Endothelial cell of umbilical vein (primary cell): ENCODE measurements at regions not wholly inside any gene's neighbourhood (a gene's known extent, or its start where the extent isn't known, plus 50 kb on each side); places are given as distances from the start of the nearest gene placed in this dataset.

Experiments
- BruUV-seq: library from RNA; stranded (reverse); fragments of 400-500 nt; replicated peaks from 2 replicates; lab custom pipeline; 2021; lab: Mats Ljungman, UMichigan
- CTCF ChIA-PET: fragments of 300-600, 350-600 bp; sonication (Branson Sonifier 250); formaldehyde crosslinking; loops from one replicate; lab custom pipeline; 2021; ENCODE audit warnings: antibody characterized with exemption, inconsistent platforms; lab: Charles Lee
- POLR2A ChIA-PET: fragments of 300-600, 350-600 bp; sonication (Branson Sonifier 250); formaldehyde crosslinking; loops from one replicate; lab custom pipeline; 2021; ENCODE audit warnings: antibody characterized with exemption, inconsistent platforms; lab: Charles Lee
- DNase-seq: peaks from one replicate; pipeline ENCODE4 v3.0.0-alpha.2; 2011; ENCODE audit warnings: low read depth, low spot score
- FAIRE-seq: peaks from 2 replicates; lab custom pipeline; 2011; peaks lifted over from hg19 to GRCh38; lab: Jason Lieb, UNC
- H2AFZ ChIP-seq: 2 replicates; pipeline ENCODE4 v1.6.0; 2012; ENCODE audit warnings: low read depth, low read length, control low read depth, inconsistent platforms
- H3K27ac ChIP-seq: 2 replicates; pipeline ENCODE4 v1.5.1; 2011; ENCODE audit warnings: low read depth, mild to moderate bottlenecking, control low read depth, low read length, moderate library complexity; ENCODE audit not compliant: insufficient read depth
- H3K27me3 ChIP-seq, 2 experiments: 2 replicates each; pipeline versions ENCODE4 v1.6.0 to v1.6.1; 2011; ENCODE audit warnings: low read length in 2 of 2, mixed read lengths in 1 of 2; ENCODE audit not compliant: control insufficient read depth in 2 of 2, insufficient read depth in 2 of 2
- H3K36me3 ChIP-seq, 2 experiments: 2 replicates in 1 of 2; 3 replicates in 1 of 2; pipeline ENCODE4 v1.5.1; 2011; ENCODE audit warnings: low read length in 2 of 2, mild to moderate bottlenecking in 1 of 2, moderate library complexity in 1 of 2; ENCODE audit not compliant: control insufficient read depth in 2 of 2, insufficient read depth in 2 of 2; ENCODE audit errors: extremely low read depth in 1 of 2
- H3K4me1 ChIP-seq: 3 replicates; pipeline ENCODE4 v1.5.1; 2011; ENCODE audit warnings: mild to moderate bottlenecking, low read length; ENCODE audit not compliant: control insufficient read depth, insufficient read depth; ENCODE audit errors: extremely low read depth
- H3K4me2 ChIP-seq: 2 replicates; pipeline ENCODE4 v1.6.1; 2011; ENCODE audit warnings: low read length, control low read depth, mixed read lengths; ENCODE audit not compliant: insufficient read depth
- H3K4me3 ChIP-seq, 3 experiments: fragments of 200-600 bp in 1 of 3; sonication (generic), shearing (Covaris generic) in 1 of 3; replicated peaks in 1 of 3; 2 replicates each; pipeline ENCODE4 v1.5.1; 2011 to 2016; ENCODE audit warnings: control low read depth in 3 of 3, low read length in 3 of 3, mild to moderate bottlenecking in 2 of 3, inconsistent platforms in 1 of 3, low read depth in 1 of 3, moderate library complexity in 1 of 3; ENCODE audit not compliant: insufficient read depth in 1 of 3
- H3K79me2 ChIP-seq: 2 replicates; pipeline ENCODE4 v1.6.0; 2012; ENCODE audit warnings: low read length, inconsistent platforms; ENCODE audit not compliant: control insufficient read depth, insufficient read depth
- H3K9ac ChIP-seq: replicated peaks from 2 replicates; pipeline ENCODE3; 2011; ENCODE audit warnings: low read length, control low read depth; ENCODE audit not compliant: insufficient read depth; ENCODE audit errors: extremely low read depth
- H3K9me1 ChIP-seq: replicated peaks from 3 replicates; pipeline ENCODE4 v1.6.0; 2011; ENCODE audit warnings: mild to moderate bottlenecking, low read length; ENCODE audit not compliant: control insufficient read depth, insufficient read depth; ENCODE audit errors: extremely low read depth
- H3K9me3 ChIP-seq: replicated peaks from 2 replicates; pipeline ENCODE4 v1.5.1; 2012; ENCODE audit warnings: low read length, inconsistent platforms; ENCODE audit not compliant: control insufficient read depth, insufficient read depth
- H4K20me1 ChIP-seq: replicated peaks from 2 replicates; pipeline ENCODE3; 2011; ENCODE audit warnings: mild to moderate bottlenecking, low read length; ENCODE audit not compliant: control insufficient read depth, insufficient read depth; ENCODE audit errors: extremely low read depth
- CTCF ChIP-seq, 2 donors: IDR thresholded peaks; 1 replicate in 1 of 2; 2 replicates in 1 of 2; pipeline ENCODE4 v1.5.1; 2011; ENCODE audit warnings: low read length in 2 of 2, mild to moderate bottlenecking in 2 of 2, moderate library complexity in 2 of 2, control low read depth in 1 of 2, inconsistent platforms in 1 of 2, low read depth in 1 of 2; ENCODE audit not compliant: insufficient read depth in 1 of 2; ENCODE audit errors: extremely low read depth in 1 of 2
- EZH2 ChIP-seq: IDR thresholded peaks from 2 replicates; pipeline ENCODE4 v1.6.1; 2012; ENCODE audit warnings: borderline replicate concordance, low read depth, mild to moderate bottlenecking, moderate library complexity, low read length, inconsistent platforms; ENCODE audit not compliant: severe bottlenecking
- FOS ChIP-seq: IDR thresholded peaks from 2 replicates; pipeline ENCODE4 v1.6.1; 2011; ENCODE audit warnings: mild to moderate bottlenecking, low read length, moderate library complexity, borderline replicate concordance; ENCODE audit not compliant: insufficient read depth
- GATA2 ChIP-seq: IDR thresholded peaks from 2 replicates; pipeline ENCODE4 v1.7.0; 2011; ENCODE audit warnings: low read depth, mild to moderate bottlenecking, moderate library complexity, mixed read lengths, low read length; ENCODE audit not compliant: insufficient read length, insufficient read depth
- JUN ChIP-seq: IDR thresholded peaks from 2 replicates; pipeline ENCODE4 v1.6.1; 2011; ENCODE audit warnings: borderline replicate concordance, low read depth; ENCODE audit not compliant: insufficient read length, insufficient read depth
- MYC ChIP-seq: IDR thresholded peaks from one replicate; pipeline ENCODE4 v1.6.1; 2011; ENCODE audit warnings: mild to moderate bottlenecking, low read depth, low read length
- POLR2A ChIP-seq: IDR thresholded peaks from 2 replicates; pipeline ENCODE4 v1.6.1; 2012; ENCODE audit warnings: low read depth, mild to moderate bottlenecking, control low read depth, low read length
- POLR2AphosphoS5 ChIP-seq: IDR thresholded peaks from 2 replicates; pipeline ENCODE4 v1.6.1; 2012; ENCODE audit warnings: low read depth, mild to moderate bottlenecking, control low read depth, low read length, moderate library complexity; ENCODE audit not compliant: insufficient read depth
- dilution Hi-C: fragments of 300-500 bp; cut with MboI; formaldehyde crosslinking; loops from one replicate; pipeline ENCODE4 v1.15.0; 2019; ENCODE audit warnings: low sequenced_read_pairs; ENCODE audit not compliant: extremely low pct_ligation_motif_present
- intact Hi-C: fragments of 100-400 bp; cut with micrococcal nuclease; formaldehyde crosslinking; loops from one replicate; pipeline ENCODE4 v1.10.0; 2022
- TF ChIP-seq, protein P1 (sequence below): IDR thresholded peaks from 2 replicates; pipeline ENCODE4 v1.6.1; 2011; ENCODE audit not compliant: insufficient read depth, insufficient read length

DNA sequence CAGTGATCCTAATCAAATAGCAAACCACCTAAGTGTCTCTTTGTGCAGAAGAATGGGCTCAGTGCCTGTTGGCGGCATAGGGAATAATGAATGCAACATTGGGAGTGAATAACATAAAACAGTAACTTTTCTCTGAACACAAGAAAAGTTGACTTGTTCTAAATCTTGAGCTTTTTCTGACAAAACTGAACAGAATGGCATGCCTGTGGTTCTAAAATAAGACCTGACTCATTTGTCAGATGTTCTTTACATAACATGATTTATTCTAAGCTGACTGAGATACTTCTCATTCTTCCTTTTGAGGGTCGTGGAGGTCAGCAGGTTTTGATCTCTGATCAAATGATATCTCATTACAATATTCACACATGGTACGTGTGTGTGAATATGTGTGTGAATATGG, 165.4 kb upstream of the WDR1 start:
- dilution Hi-C loops: no loop called here

DNA sequence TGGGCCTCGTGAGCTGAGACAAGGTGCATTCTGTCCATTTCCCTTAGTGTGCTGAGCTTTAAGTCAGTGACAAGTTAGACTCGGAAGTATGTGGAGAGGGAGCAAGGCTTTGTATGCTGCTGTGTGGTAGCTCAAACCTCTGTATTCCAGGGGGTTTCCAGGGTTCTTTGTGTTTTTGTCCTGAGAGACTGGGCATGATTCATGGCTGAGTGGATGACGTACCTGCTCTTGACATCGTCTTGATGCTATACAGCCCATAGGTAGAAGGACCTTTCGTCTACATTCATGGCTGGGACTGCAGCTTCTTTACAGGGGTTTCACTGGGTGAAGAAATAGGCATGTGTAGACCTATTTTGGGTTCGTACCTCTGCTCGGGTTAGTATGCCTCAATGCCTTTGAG, 162.7 kb upstream of the WDR1 start:
- Histone ChIP-seq H3K4me2 (no peak overlapping the region), H3K9ac (no peak overlapping the region), H3K9me1 (no peaks in the 10 kb centered on the region), H2AFZ (no peak overlapping the region), H3K36me3 (no peaks in the 10 kb centered on the region), H3K4me3 (no peak overlapping the region), H3K4me1 (no peaks in the 10 kb centered on the region), H3K79me2 (no peaks in the 10 kb centered on the region), H3K27me3 (no peaks in the 10 kb centered on the region), H4K20me1 (no peaks in the 10 kb centered on the region), H3K9me3 (no peaks in the 10 kb centered on the region), H3K27ac (no peak overlapping the region)
- DNase-seq: no peak
- dilution Hi-C loops: no loop called here
- CTCF ChIA-PET: interaction anchor here (0.7 to 0.9 kb wide), 2 partner anchors 114 to 121 kb away, joined by 3 read pairs; no protein-coding TSS in a partner anchor
- intact Hi-C loops: no loop called here
- POLR2A ChIA-PET: no interaction called here
- TF ChIP-seq, protein P1, sequence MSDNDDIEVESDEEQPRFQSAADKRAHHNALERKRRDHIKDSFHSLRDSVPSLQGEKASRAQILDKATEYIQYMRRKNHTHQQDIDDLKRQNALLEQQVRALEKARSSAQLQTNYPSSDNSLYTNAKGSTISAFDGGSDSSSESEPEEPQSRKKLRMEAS: no peak
- TF ChIP-seq FOS: no peak
- no peak for TF ChIP-seq GATA2
- no peak for TF ChIP-seq POLR2AphosphoS5
- no peak for TF ChIP-seq EZH2
- TF ChIP-seq POLR2A: no peak
- no peak for TF ChIP-seq MYC
- TF ChIP-seq JUN: no peak
- no peak for TF ChIP-seq CTCF (IDR thresholded peaks at IDR 0.05; ENCODE audit: extremely low read depth in 1 of 2, insufficient read depth in 1 of 2, low read depth in 1 of 2, low read length in 2 of 2)
- no TSS peak for BruUV-seq
- no peak for FAIRE-seq

More for the DNA sequence above, 165.4 kb upstream of the WDR1 start:
- Histone ChIP-seq H3K36me3 (no peaks in the 10 kb centered on the region), H3K9ac (no peak overlapping the region), H3K79me2 (no peaks in the 10 kb centered on the region), H2AFZ (no peak overlapping the region), H3K4me3 (no peak overlapping the region), H4K20me1 (no peaks in the 10 kb centered on the region), H3K9me3 (no peaks in the 10 kb centered on the region), H3K9me1 (no peaks in the 10 kb centered on the region), H3K4me1 (no peaks in the 10 kb centered on the region), H3K4me2 (no peak overlapping the region), H3K27ac (no peak overlapping the region), H3K27me3 (no peaks in the 10 kb centered on the region)
- intact Hi-C loops: no loop called here
- TF ChIP-seq POLR2A (no peak), POLR2AphosphoS5 (no peak), CTCF (IDR thresholded peaks at IDR 0.05; ENCODE audit: extremely low read depth in 1 of 2, insufficient read depth in 1 of 2, low read depth in 1 of 2, low read length in 2 of 2) (no peak), EZH2 (no peak), FOS (no peak)
- FAIRE-seq (no peak), DNase-seq (no peak)
- ChIA-PET POLR2A (no interaction called here), CTCF (no interaction called here)
- no TSS peak for BruUV-seq
